22Rv1 (cell line): ENCODE measurements at regions not wholly inside any gene's neighbourhood (a gene's known extent, or its start where the extent isn't known, plus 50 kb on each side); places are given as distances from the start of the nearest gene placed in this dataset.

ENCODE experiments used
- H3K27ac ChIP-seq: fragments of 450-650 bp; 2 replicates; pipeline ENCODE4 v1.5.1; 2017
- CTCF ChIP-seq: fragments of 450-650 bp; IDR thresholded peaks from 2 replicates; pipeline ENCODE4 v1.5.1; 2017; ENCODE audit warnings: mild to moderate bottlenecking
- ZFX ChIP-seq: fragments of 450-650 bp; IDR thresholded peaks from 2 replicates; pipeline ENCODE4 v1.6.1; 2017; ENCODE audit warnings: antibody characterized with exemption, borderline replicate concordance

GRCh38 chr2:13021470-13021957 is 304.8 kb downstream of the TRIB2 start:
- TF ChIP-seq ZFX = no peak
- TF ChIP-seq CTCF = no peak
- no peak overlapping the region for H3K27ac ChIP-seq

- TF ChIP-seq ZFX (no peak), CTCF (no peak)
Observed at GRCh38 chr2:13030606-13031005, 313.9 kb downstream of the TRIB2 start.

GRCh38 chr2:13034861-13035260 is 318.1 kb downstream of the TRIB2 start:
- TF ChIP-seq ZFX (no peak), CTCF (no peak)

More at GRCh38 chr2:13030606-13031005, 313.9 kb downstream of the TRIB2 start:
- H3K27ac ChIP-seq = no peak overlapping the region

GRCh38 chr2:13035866-13036265 is 319.1 kb downstream of the TRIB2 start:
- no peak for TF ChIP-seq CTCF
- TF ChIP-seq ZFX = no peak
- no peak overlapping the region for H3K27ac ChIP-seq

More at GRCh38 chr2:13034861-13035260, 318.1 kb downstream of the TRIB2 start:
- H3K27ac ChIP-seq = no peak overlapping the region

GRCh38 chr2:13040043-13040442 is 323.3 kb downstream of the TRIB2 start:
- TF ChIP-seq ZFX = no peak
- no peak for TF ChIP-seq CTCF
- H3K27ac ChIP-seq = no peak overlapping the region

- TF ChIP-seq ZFX (no peak), CTCF (peak; percentile 73)
- H3K27ac ChIP-seq = no peak overlapping the region
Observed at GRCh38 chr2:13046557-13047165, 329.9 kb downstream of the TRIB2 start.

GRCh38 chr2:13050764-13051163 is 334.0 kb downstream of the TRIB2 start:
- TF ChIP-seq ZFX = no peak
- no peak for TF ChIP-seq CTCF
- no peak overlapping the region for H3K27ac ChIP-seq
